A673 (cell line): ENCODE measurements at regions not wholly inside any gene's neighbourhood (a gene's known extent, or its start where the extent isn't known, plus 50 kb on each side); places are given as distances from the start of the nearest gene placed in this dataset.

ENCODE experiments used
- BruUV-seq: library from RNA; stranded (reverse); fragments of 400-500 nt; replicated peaks from 2 replicates; lab custom pipeline; 2021; lab: Mats Ljungman, UMichigan
- CTCF ChIA-PET: fragments of 300-600 bp; sonication (Branson Sonifier 250); formaldehyde crosslinking; loops from one replicate; lab custom pipeline; 2022; ENCODE audit warnings: antibody characterized with exemption; lab: Charles Lee
- POLR2A ChIA-PET: fragments of 300-600 bp; sonication (Branson Sonifier 250); formaldehyde crosslinking; loops from one replicate; lab custom pipeline; 2022; ENCODE audit warnings: antibody characterized with exemption; ENCODE audit not compliant: low non-redundant PET; lab: Charles Lee
- DNase-seq: peaks from one replicate; pipeline ENCODE4 v3.0.0-alpha.2; 2015; ENCODE audit warnings: low spot score
- H3K27ac ChIP-seq: fragments of 200-600 bp; sonication (generic); 2 replicates; pipeline ENCODE4 v1.5.1; 2016; ENCODE audit warnings: mixed run types, low read depth, mild to moderate bottlenecking, mixed read lengths, antibody characterized with exemption, low read length; ENCODE audit not compliant: poor library complexity, severe bottlenecking
- H3K27me3 ChIP-seq: fragments of 200-600 bp; sonication (generic); replicated peaks from 2 replicates; pipeline ENCODE4 v1.6.1; 2017; ENCODE audit warnings: mixed run types, low read depth, mild to moderate bottlenecking, mixed read lengths, antibody characterized with exemption, low read length; ENCODE audit not compliant: insufficient read depth, poor library complexity
- H3K36me3 ChIP-seq: fragments of 200-600 bp; sonication (generic); 2 replicates; pipeline ENCODE4 v1.6.1; 2016; ENCODE audit warnings: mixed run types, mild to moderate bottlenecking, mixed read lengths, antibody characterized with exemption, low read length; ENCODE audit not compliant: insufficient read depth, poor library complexity, severe bottlenecking
- H3K4me1 ChIP-seq: fragments of 200-600 bp; sonication (generic); 2 replicates; pipeline ENCODE4 v1.6.1; 2017; ENCODE audit warnings: mixed run types, mild to moderate bottlenecking, mixed read lengths, antibody characterized with exemption, low read length; ENCODE audit not compliant: insufficient read depth, poor library complexity, severe bottlenecking
- H3K4me3 ChIP-seq: fragments of 200-600 bp; sonication (generic); 2 replicates; pipeline ENCODE4 v1.5.1; 2016; ENCODE audit warnings: low read depth, mixed run types, mild to moderate bottlenecking, mixed read lengths, low read length; ENCODE audit not compliant: poor library complexity, severe bottlenecking
- H3K9me3 ChIP-seq: fragments of 200-600 bp; sonication (generic); 2 replicates; pipeline ENCODE4 v1.6.1; 2016; ENCODE audit warnings: mixed run types, low read depth, mild to moderate bottlenecking, mixed read lengths, antibody characterized with exemption, low read length; ENCODE audit not compliant: poor library complexity, severe bottlenecking
- EZH2 ChIP-seq: fragments of 200-600 bp; sonication (generic); IDR thresholded peaks from 2 replicates; pipeline ENCODE4 v1.6.1; 2017; ENCODE audit warnings: borderline replicate concordance, low read depth, mild to moderate bottlenecking, mixed read lengths, antibody characterized with exemption, low read length; ENCODE audit not compliant: poor library complexity, severe bottlenecking
- intact Hi-C: fragments of 100-400 bp; cut with micrococcal nuclease; formaldehyde crosslinking; loops from one replicate; pipeline ENCODE4 v1.10.0; 2022; ENCODE audit not compliant: unreplicated experiment
- TF ChIP-seq, protein P1 (sequence below): fragments of 300-800, 200-600 bp; sonication (generic); conservative IDR thresholded peaks from 2 replicates; pipeline ENCODE4 v1.5.1; 2017; ENCODE audit warnings: low read depth, mild to moderate bottlenecking, antibody characterized with exemption, low read length, moderate library complexity, mixed read lengths

DNA sequence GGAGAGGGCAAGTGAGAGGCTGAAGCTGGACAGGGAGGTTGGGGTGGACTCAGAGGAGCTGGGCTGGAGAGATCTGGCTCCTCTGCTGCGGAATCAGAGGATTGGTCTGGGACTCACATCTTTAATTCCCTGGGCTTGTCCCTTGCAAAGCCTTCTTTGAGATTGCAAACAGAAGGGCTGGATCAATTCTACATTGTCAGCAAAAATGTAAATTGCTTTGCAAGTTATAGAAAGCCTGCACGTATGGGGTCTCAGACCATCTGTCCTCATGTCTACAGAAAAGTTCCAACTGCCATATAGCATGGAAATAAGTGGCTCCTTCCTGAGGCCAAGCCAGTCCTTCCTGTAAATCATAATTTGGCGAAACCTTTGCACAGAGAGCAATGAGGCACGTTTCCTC is 449.6 kb downstream of the UBE2NL start:
- TF ChIP-seq, protein P1, sequence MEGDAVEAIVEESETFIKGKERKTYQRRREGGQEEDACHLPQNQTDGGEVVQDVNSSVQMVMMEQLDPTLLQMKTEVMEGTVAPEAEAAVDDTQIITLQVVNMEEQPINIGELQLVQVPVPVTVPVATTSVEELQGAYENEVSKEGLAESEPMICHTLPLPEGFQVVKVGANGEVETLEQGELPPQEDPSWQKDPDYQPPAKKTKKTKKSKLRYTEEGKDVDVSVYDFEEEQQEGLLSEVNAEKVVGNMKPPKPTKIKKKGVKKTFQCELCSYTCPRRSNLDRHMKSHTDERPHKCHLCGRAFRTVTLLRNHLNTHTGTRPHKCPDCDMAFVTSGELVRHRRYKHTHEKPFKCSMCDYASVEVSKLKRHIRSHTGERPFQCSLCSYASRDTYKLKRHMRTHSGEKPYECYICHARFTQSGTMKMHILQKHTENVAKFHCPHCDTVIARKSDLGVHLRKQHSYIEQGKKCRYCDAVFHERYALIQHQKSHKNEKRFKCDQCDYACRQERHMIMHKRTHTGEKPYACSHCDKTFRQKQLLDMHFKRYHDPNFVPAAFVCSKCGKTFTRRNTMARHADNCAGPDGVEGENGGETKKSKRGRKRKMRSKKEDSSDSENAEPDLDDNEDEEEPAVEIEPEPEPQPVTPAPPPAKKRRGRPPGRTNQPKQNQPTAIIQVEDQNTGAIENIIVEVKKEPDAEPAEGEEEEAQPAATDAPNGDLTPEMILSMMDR = no peak
- no peak for TF ChIP-seq EZH2
- no peaks in the 10 kb centered on the region for H3K4me1 ChIP-seq
- no TSS peak for BruUV-seq
- H3K36me3 ChIP-seq = no peaks in the 10 kb centered on the region
- H3K9me3 ChIP-seq = peaks cover 11% of the 10 kb centered on the region
- POLR2A ChIA-PET = no interaction called here
- no peak overlapping the region for H3K4me3 ChIP-seq
- DNase-seq = no peak
- no peak overlapping the region for H3K27ac ChIP-seq
- intact Hi-C loops = no loop called here
- H3K27me3 ChIP-seq = no peaks in the 10 kb centered on the region
- CTCF ChIA-PET = no interaction called here

DNA sequence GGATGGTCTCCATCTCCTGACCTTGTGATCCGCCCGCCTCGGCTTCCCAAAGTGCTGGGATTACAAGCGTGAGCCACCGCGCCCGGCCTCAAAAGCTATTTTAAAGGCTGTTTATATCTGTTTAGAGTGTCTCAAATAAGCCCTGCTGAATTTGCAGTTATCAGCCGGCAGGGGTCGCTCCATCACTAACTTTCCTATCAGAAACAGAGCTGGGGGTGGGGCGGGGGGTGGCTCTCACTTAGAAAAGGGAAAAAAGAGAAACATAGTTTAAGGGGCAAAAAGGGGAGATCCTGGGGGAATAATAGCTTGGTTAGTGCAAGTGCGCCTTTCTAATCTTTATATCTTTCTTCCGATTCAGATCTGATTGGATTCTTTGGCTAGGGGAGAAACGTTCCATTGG is 450.7 kb downstream of the UBE2NL start:
- CTCF ChIA-PET = interaction anchor here (0.6 kb wide), 1 partner anchor 263 kb away, joined by 3 read pairs; no protein-coding TSS in a partner anchor

GRCh38 chrX:144335402-144335801 is 451.5 kb downstream of the UBE2NL start:
- intact Hi-C loops = no loop called here
- POLR2A ChIA-PET = no interaction called here
- Histone ChIP-seq H3K27ac (no peak overlapping the region), H3K27me3 (no peaks in the 10 kb centered on the region), H3K4me1 (no peaks in the 10 kb centered on the region), H3K4me3 (no peak overlapping the region), H3K9me3 (peaks cover 8% of the 10 kb centered on the region), H3K36me3 (no peaks in the 10 kb centered on the region)
- DNase-seq = no peak
- CTCF ChIA-PET = no interaction called here
- no peak for TF ChIP-seq EZH2
- TF ChIP-seq, protein P1 = no peak
- BruUV-seq = no TSS peak

More for the DNA sequence above, 450.7 kb downstream of the UBE2NL start:
- Histone ChIP-seq H3K27me3 (no peaks in the 10 kb centered on the region), H3K27ac (no peak overlapping the region), H3K4me1 (no peaks in the 10 kb centered on the region), H3K4me3 (no peak overlapping the region), H3K9me3 (peaks cover 8% of the 10 kb centered on the region), H3K36me3 (no peaks in the 10 kb centered on the region)
- DNase-seq = peak; percentile 3
- no TSS peak for BruUV-seq
- TF ChIP-seq, protein P1 = 0 out of 2 replicates have a peak, but pooled peaks have one; percentile 22
- TF ChIP-seq EZH2 = no peak
- intact Hi-C loops = no loop called here
- POLR2A ChIA-PET = no interaction called here
